ENCODE measurements at regions not wholly inside any gene's neighbourhood (a gene's known extent, or its start where the extent isn't known, plus 50 kb on each side); places are given as distances from the start of the nearest gene placed in this dataset.

DNA sequence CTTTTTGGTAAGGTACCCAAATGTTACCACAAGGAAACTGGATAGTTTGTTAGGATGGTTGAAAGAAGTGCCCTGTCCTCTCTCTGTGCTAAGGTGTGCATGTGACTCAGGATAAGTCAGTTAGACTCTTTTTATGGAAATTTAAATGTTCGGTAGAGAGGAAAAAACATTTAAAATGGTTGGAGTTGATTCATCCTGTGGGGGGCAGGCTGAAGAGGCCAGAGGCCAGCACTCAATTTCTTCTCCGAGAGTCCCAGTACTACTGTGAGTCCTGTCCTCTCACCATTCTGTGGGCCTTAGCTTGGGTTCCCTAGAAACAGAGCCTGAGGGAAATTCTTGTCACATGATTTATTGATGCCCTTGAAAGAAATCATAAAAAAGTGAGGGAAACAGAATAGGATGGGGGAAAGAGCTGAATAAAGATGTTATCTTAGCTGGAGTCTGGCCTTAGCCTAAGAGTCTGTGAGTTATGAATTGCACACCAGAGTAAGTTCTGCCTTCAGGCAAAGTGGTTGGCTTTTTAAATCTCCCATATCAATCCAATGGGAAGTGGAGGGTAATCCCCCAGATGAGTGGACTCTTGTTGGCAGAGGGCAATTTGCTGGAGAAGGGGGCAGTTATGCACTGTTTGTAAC is 106.5 kb upstream of the GALNT15 start:
- CTCF ChIA-PET, result interaction anchor here (0.8 to 1.7 kb wide), 6 partner anchors 9 to 118 kb away, joined by 3 to 9 read pairs (median 3); no protein-coding TSS in a partner anchor

DNA sequence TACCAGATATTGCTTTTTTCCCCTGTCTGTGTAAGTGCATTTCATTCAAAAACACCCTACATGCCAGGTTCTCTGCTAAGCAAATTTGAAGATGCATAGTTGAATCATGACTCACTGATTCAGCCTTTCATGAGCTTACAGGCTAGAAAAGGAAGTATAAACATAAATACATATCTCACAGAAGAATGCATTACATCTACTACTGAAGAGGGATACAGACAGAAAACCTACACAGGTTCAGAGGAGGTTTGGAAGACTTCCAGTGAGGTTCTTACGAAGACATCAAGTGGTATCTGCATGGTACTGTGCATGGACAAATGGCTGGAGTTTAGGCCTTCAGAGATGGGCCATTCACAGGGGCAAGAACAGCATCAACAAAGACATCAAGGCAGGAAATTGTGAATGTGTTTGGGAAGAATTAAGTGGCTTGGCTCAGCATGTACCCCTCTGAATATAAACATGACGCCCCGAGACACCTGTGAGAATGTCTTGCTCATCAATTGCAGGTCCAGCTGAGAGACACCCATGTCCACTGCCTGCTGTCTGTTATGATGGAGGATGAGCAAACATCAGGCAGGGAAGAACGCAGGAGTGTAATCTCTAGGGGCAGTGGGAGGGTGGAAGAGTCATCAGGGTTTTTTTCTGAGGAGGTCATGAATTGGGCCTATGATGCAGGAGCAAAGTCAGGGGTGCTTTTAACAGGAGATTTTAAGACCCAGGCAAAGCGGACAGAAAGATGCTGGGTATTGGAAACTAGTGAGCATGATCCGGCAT is 105.1 kb upstream of the GALNT15 start:
- TF ChIP-seq, protein P1, sequence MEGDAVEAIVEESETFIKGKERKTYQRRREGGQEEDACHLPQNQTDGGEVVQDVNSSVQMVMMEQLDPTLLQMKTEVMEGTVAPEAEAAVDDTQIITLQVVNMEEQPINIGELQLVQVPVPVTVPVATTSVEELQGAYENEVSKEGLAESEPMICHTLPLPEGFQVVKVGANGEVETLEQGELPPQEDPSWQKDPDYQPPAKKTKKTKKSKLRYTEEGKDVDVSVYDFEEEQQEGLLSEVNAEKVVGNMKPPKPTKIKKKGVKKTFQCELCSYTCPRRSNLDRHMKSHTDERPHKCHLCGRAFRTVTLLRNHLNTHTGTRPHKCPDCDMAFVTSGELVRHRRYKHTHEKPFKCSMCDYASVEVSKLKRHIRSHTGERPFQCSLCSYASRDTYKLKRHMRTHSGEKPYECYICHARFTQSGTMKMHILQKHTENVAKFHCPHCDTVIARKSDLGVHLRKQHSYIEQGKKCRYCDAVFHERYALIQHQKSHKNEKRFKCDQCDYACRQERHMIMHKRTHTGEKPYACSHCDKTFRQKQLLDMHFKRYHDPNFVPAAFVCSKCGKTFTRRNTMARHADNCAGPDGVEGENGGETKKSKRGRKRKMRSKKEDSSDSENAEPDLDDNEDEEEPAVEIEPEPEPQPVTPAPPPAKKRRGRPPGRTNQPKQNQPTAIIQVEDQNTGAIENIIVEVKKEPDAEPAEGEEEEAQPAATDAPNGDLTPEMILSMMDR (IDR thresholded peaks at IDR 0.05; ENCODE audit: insufficient read depth, low read depth, low read length), result no peak
- ChIA-PET POLR2A (interaction anchor here (0.8 to 1.5 kb wide), 4 partner anchors 9 to 62 kb away, joined by 3 read pairs; no protein-coding TSS in a partner anchor), CTCF (interaction anchor here (0.6 to 1.0 kb wide), 2 partner anchors 20 to 134 kb away, joined by 3 read pairs; no protein-coding TSS in a partner anchor)
- Histone ChIP-seq H3K27me3 (ENCODE audit: control insufficient read depth, insufficient read depth, low read length) (no peaks in the 10 kb centered on the region), H3K36me3 (ENCODE audit: control insufficient read depth, insufficient read depth, low read length) (no peaks in the 10 kb centered on the region), H3K4me3 (ENCODE audit: low read depth, low read length) (no peak overlapping the region)
- DNase-seq (ENCODE audit: low read depth), result no peak

More for the DNA sequence above, 106.5 kb upstream of the GALNT15 start:
- POLR2A ChIA-PET, result interaction anchor here (0.8 to 1.5 kb wide), 2 partner anchors 7 to 60 kb away, joined by 3 read pairs; no protein-coding TSS in a partner anchor
- TF ChIP-seq, protein P1 (IDR thresholded peaks at IDR 0.05; ENCODE audit: insufficient read depth, low read depth, low read length), result peak; percentile 19; the same call in 1 of the 2 replicates
- H3K4me3 ChIP-seq (ENCODE audit: low read depth, low read length), result no peak overlapping the region
- H3K27me3 ChIP-seq (ENCODE audit: control insufficient read depth, insufficient read depth, low read length), result no peaks in the 10 kb centered on the region
- H3K36me3 ChIP-seq (ENCODE audit: control insufficient read depth, insufficient read depth, low read length), result no peaks in the 10 kb centered on the region
- peak; percentile 96 for DNase-seq (ENCODE audit: low read depth)

DNA sequence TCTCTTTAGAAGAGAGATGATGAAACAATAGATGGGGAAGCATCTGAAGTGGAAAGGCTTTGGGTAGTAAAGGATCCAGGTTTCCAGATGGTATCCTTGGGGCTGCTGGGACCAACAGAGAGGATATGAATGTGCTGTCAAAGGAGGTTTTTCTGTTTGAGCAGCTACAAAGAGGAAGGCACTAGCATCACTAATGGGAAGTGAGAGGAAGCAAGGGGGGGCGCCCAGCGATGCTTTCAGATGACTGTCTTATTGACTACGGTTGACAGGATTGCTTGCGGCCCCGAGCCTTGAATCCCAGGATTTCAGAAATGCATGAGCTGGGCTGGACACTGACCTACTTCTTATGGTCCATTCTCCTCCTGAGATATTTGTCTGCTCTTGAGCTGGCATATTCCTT is 103.8 kb upstream of the GALNT15 start:
- Histone ChIP-seq H3K27me3 (ENCODE audit: control insufficient read depth, insufficient read depth, low read length) (no peaks in the 10 kb centered on the region), H3K4me3 (ENCODE audit: low read depth, low read length) (no peak overlapping the region), H3K36me3 (ENCODE audit: control insufficient read depth, insufficient read depth, low read length) (no peaks in the 10 kb centered on the region)
- no peak for DNase-seq (ENCODE audit: low read depth)
- POLR2A ChIA-PET, result no interaction called here
- TF ChIP-seq, protein P1 (IDR thresholded peaks at IDR 0.05; ENCODE audit: insufficient read depth, low read depth, low read length), result no peak
- CTCF ChIA-PET, result no interaction called here

DNA sequence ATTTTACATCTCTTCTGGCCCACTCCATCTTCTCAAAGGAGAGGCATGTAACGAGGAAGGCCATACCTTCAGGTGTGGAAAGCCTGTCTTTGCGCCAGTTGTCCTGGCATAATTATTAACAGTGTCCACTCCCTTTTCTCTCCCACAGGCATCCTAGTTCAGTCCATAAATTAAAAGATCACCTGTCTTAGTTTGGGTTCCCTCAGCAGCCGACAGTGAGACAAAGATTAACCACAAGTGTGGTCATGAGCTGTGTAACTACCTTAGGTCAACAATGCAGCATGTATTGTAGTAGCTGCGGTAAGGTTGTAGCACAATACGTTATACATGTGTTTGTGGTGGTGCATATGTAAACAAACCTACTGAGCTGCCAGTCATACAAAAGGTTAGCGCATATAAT is 103.3 kb upstream of the GALNT15 start:
- TF ChIP-seq, protein P1 (IDR thresholded peaks at IDR 0.05; ENCODE audit: insufficient read depth, low read depth, low read length), result no peak
- Histone ChIP-seq H3K36me3 (ENCODE audit: control insufficient read depth, insufficient read depth, low read length) (no peaks in the 10 kb centered on the region), H3K27me3 (ENCODE audit: control insufficient read depth, insufficient read depth, low read length) (no peaks in the 10 kb centered on the region), H3K4me3 (ENCODE audit: low read depth, low read length) (no peak overlapping the region)
- DNase-seq (ENCODE audit: low read depth), result no peak
- CTCF ChIA-PET, result interaction anchor here (0.6 to 1.8 kb wide), 4 partner anchors 22 to 368 kb away, joined by 3 to 8 read pairs (median 6); no protein-coding TSS in a partner anchor
- POLR2A ChIA-PET, result no interaction called here
